ENCODE measurements at regions not wholly inside any gene's neighbourhood (a gene's known extent, or its start where the extent isn't known, plus 50 kb on each side); places are given as distances from the start of the nearest gene placed in this dataset.
"Not testable (repeated sequence)": the region's sequence is repeated elsewhere in the genome, so short reads cannot be mapped to it uniquely, and the experiment has no call there.

DNA sequence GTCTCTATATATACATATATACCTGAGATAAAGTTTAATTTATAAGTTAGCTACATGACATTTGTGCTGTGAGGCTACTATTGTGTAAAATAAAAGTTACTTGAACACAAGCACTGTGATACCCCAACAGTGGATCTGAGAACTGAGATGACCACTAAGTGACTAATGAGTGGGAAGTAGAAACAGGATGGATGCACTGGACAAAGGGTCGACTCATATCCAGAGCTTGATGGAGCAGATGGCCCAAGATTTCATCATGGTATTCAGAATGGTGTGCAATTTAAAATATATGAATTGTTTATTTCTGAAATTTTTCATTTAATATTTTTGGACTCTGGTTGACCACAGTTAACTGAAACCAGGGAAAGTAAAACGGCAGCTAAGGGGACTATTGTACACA lies 908.6 kb upstream of the MDGA2 start:
- DNase-seq (ENCODE audit: low spot score), result no peak

DNA sequence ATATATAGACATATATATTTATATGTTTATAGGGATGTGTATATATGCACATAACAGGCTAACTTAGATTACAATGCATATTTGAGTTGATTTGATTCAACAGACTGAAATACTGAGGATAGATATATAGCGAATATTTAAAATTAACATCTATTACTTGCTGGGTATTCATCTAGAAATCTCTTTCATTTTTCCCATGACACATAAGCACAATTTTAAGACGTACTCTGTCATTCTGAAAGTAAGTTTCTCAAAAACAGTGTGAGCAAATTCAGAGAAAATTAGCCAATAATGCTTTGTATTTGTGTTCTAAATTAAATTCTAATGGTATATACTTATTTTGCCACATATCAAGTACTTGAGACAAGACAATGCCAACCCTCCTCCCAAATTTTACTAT lies 907.5 kb upstream of the MDGA2 start:
- DNase-seq (ENCODE audit: low spot score), result no peak

DNA sequence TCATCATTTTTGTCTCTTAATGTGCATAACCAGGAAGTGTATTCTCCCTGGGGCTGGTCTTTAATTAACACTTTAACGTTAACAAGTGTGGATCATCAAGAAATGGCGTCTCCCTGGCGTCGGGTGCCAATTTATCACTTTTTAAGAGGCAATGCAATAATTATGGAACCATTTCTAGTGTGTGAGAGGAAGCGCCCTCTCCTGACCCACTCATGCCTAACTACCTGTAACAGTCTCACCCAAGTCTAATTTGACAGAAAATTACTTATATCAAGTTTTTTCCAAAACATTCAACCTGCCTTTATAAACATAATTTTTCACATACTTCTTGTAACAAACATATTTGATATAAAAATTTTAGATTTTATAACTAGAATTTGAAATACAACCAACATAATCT lies 905.3 kb upstream of the MDGA2 start:
- DNase-seq (ENCODE audit: low spot score), result no peak

DNA sequence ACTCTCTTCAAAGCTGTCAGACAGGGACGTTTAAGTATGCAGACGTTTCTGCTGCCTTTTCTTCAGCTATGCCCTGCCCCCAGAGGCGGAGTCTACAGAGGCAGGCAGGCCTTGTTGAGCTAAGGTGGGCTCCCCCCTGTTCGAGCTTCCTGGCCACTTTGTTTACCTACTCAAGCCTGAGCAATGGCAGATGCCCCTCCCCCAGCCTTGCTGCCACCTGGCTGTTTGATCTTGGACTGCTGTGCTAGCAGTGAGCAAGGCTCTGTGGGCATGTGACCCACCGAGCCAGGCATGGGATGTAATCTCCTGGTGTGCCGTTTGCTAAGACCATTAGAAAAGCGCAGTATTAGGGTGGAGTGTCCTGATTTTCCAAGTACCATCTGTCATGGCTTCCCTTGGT lies 900.4 kb upstream of the MDGA2 start:
- no peak for DNase-seq (ENCODE audit: low spot score)

DNA sequence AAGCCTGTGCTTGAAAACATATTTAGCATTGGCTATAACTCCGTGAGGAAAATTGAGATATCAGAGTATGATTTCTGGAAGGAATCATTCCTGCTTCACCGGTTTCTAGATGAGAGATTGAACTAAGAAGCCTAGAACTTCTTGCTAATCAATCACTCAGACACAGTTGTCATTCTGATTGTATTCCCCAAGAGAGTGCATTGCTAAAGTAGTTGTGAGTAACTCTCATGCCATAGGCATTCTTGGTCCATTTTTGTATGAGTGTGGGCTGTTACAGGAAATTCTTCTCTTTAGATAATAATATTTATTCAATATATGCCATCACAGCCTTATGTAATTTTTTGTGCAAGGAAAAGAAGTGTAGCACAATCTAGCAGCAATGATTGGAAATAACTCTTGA lies 893.3 kb upstream of the MDGA2 start:
- DNase-seq (ENCODE audit: low spot score), result no peak

DNA sequence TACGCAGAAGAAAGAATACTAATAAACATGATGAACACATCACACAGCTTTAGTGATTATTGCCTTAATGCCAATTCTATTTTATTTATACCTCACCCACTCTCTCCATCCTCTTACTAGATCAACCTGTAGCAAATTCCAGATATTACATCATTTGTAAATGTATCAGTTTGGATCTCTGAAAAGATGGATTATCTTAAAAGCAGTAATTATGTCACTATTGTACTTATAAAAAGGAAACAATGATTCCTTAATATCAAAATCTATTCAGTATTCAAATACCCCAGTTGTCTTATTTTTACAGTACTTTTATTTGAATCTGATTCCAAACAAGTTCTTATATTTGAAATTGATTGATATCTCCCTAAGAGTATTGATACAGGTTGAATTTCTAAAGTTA lies 892.8 kb upstream of the MDGA2 start:
- DNase-seq (ENCODE audit: low spot score), result no peak

DNA sequence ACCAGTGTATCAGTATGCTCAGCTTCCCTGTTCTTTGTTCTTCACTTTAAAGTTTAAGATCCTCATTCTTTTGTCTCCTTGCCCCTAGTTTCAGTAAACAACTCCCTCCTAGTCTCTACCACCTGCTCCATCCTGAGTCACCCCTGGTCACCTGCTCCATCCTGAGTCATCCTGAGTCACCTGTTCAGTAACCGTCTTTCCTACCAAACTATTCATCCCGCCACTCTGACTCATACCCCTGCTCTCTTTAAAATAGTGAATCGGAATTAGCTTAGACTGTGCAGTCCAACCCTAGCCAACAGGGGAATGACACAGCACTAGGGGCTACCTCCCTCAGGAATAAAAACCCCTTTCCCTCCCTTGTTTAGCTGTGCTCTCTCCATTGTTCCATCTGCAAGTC lies 888.1 kb upstream of the MDGA2 start:
- DNase-seq (ENCODE audit: low spot score), result no peak

DNA sequence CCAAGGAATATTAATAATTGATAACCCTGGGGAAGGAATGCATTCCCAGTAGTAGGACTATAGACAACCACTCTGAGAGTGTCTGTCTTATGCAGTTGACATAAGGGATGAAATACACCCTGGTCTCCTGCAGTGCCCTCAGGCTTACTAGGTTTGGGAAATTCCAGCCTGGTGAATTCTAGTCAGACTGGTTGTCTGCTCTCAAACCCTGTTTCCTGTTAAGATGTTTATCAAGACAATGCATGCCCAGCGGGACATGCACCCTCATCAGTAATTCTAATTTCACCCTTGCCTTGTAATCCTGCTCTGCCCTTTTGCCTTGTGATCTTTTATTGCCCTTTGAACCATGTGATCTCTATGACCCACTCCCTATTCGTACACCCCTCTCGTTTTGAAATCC lies 886.0 kb upstream of the MDGA2 start:
- DNase-seq (ENCODE audit: low spot score), result not testable (repeated sequence)

DNA sequence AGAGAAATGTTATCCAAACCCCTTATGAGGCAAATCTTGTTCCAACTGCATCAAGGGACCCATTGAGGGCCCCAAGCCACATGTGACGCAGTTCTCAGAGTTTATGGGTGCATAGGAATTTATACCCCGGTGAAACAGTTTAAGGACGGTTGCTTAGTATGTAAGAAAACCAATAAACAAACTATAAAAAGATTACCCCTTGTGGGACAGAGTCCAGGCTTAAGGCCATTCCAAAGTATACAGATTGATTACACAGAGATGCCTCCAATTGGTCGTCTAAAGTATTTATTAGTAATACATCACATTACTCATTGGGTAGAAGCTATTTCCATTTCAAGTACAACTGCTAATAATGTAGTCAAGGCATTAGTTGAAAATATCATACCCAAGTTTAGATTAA lies 885.0 kb upstream of the MDGA2 start:
- DNase-seq (ENCODE audit: low spot score), result no peak

DNA sequence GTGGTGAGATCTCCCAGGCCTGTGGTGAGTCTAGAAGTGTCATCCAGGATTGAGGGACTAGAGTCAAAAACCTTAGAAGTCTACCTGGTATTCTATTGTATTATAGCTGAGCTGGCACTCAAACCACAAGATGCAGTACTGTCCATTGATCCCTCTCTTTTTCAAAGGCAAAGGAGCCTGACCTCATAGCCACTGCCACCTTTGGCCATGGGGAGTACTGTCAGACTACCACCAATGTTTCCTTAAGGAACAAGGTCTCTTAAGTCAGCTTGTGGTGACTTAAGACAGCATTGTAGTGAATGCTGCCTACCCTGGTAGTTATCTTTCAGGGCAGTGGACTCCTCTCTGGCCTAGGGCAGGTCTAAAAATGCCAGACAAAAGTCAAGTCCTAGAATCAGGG lies 878.0 kb upstream of the MDGA2 start:
- no peak for DNase-seq (ENCODE audit: low spot score)

DNA sequence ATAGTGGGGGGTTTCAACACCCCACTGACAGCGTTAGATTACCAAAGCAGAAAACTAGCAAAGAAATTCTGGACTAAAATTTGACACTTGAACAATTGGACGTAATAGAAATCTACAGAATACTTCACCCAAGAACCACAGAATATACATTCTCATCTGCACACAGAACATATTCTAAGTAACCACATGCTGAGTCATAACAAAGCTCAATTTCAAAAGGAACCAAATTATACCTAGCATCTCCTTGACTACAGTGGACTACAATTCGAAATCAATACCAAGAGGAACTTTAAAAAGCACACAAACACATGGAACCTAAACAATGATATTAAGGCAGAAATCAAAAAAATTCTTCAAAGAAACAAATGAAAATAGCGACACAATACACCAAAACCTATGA lies 871.6 kb upstream of the MDGA2 start:
- DNase-seq (ENCODE audit: low spot score), result no peak

DNA sequence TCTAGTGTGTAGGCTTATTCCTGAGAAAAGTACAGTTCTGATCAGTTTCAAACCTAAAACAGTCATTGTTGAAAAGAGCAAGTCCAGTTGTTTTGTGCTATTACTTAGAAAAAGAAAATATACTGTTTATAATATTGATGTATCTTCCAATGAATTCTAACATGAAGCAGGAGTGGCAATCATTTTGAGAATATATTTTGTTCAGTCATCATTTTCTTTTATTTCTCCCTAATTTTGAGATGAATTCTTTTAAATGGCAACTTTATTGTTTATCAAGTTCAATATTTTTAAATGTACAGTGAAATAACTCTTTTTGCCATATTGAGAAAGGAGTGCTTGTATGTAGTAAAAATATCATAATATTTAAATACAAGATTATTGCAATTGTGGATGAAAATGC lies 862.2 kb upstream of the MDGA2 start:
- no peak for DNase-seq (ENCODE audit: low spot score)

DNA sequence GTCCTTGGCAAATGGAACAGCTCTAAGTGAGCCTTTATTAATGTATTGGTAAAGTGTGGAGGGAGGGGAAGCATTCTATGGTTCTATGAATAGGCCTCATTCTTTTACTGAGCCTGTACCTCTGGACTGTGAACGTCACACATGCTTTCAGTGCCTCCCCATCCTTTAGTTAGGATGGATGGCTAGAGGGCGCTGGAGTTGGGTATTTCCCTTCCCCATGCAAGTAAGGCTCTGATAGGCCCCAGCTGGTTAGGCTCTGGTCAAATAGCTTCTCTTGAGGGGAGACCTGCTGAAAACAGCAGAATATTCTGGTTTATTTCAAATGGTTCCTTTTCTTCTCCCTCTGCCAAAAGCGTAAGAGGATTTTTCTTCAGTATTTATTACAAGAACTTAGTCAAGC lies 860.9 kb upstream of the MDGA2 start:
- DNase-seq (ENCODE audit: low spot score), result no peak

DNA sequence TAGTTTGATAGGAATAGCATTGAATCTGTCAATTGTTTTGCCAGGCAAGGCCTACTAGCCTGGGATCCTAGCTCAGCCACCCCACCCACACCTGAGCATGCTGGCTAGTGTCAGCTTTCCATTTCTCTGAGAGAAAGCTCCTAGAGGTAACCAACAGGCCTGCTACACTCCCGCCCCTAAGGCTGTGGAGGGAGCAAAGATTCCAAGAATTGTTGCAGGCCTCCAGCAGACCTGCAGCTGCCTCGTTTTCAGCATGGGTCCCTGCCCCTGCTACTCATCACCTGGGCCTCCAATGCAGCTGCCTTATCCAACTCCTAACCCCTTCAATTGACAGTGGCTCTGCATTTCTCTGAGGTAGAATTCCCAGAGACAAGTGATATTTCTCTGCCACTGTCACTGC lies 852.4 kb upstream of the MDGA2 start:
- no peak for DNase-seq (ENCODE audit: low spot score)

DNA sequence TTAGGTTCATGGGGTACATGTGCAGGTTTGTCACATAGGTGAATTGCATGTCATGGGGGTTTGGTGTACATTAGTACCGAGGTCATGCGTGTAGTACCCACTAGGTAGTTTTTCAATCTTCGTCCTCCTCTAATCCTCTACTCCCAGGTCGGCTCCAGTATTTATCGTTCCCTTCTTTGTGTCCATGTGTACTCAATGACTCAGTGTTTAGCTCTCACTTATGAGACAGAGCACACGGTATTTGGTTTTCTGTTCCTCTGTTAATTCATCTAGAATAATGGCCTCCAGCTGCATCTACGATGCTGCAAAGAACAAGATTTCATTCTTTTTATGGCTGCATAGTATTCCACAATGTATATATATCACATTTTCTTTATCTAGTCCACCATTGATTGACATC lies 850.9 kb upstream of the MDGA2 start:
- DNase-seq (ENCODE audit: low spot score), result no peak

DNA sequence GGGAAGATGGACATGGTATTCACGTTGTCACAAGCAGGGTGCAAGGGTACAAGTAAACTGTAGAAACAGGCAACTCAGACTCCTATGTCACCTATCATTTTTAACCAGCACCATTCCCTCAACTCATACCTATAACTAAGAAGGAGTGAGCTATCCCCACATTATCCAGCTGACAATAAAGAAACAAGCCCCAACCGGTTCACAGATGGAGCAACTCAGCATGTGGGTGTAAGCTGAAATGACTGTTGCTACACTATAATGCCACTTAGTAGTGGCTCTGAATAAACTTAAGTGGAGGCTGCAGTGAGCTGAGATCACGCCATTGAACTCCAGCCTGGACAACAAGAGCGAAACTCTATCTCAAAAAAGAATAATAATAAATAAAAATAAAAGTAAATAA lies 829.5 kb upstream of the MDGA2 start:
- DNase-seq (ENCODE audit: low spot score), result peak; percentile 7

DNA sequence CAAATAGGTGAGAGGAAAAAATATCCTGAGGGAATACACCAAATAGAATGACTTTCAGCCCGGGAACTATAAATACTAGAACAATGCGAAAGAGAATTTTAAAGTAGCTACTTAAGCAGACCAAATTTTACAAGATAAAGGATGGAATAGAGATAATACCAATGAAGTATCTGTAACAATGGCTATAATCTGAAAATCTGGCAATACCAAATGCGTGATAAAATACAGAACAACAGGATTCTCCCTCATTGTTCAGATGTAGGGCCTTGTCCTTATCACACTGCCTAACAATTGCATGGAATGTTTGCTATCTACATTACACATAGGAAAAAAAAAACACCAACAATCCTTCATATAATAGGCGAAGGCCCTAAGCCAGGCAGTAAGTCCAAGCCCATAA lies 815.4 kb upstream of the MDGA2 start:
- no peak for DNase-seq (ENCODE audit: low spot score)

DNA sequence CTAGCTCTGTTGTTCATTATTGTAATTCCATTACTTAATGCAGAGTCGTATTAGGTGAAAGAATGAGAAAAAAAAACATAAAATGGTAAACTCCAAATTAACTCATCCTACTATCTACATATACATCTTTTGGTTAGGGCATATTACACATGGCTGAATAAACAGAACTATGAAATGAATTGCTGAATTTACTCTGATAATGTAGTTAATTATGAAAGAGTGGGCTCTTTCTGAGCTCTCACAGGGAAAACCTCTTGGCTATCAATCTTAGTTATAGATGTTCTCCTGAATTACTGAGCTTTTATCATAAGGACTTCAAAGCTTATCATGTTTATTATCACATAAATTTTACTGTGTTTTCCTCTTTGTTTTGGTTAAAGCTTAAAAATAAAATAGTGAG lies 798.5 kb upstream of the MDGA2 start:
- DNase-seq (ENCODE audit: low spot score), result no peak

DNA sequence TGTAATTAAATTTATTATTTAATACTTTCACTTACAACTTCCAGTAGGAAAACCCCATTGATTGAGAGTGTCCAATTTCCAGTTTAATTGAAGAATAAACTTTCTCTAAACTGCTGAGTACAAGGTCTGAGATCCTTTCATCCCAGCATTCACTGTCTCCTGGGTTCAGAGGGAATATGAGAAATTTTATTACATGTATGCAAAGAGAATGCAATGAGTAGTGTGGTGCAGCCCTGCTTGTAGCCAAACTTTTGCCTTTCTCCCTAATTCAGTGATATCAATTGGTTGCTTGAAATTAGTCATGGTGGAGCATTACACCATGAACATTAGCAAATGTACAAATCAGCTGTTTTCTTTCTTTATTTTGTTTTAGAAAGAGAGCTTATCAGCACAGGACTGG lies 780.6 kb upstream of the MDGA2 start:
- DNase-seq (ENCODE audit: low spot score), result no peak

DNA sequence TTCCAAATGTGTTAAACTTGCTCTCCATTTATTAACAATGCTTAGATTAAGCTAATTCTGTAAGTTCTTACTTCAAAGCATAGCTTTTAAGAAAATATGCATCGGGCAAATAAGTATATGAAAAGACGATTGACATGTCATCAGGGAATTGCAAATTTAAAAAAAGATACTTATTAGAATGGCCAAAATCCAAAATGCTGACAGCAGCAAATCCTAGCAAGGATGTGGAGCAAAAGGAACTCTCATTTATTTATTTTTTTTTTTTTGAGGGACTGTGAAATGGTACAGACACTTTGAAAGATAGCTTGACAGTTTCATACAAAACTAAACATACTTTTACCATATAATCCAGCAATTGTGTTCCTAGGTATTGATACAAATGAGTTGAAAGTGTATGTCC lies 779.5 kb upstream of the MDGA2 start:
- no peak for DNase-seq (ENCODE audit: low spot score)

DNA sequence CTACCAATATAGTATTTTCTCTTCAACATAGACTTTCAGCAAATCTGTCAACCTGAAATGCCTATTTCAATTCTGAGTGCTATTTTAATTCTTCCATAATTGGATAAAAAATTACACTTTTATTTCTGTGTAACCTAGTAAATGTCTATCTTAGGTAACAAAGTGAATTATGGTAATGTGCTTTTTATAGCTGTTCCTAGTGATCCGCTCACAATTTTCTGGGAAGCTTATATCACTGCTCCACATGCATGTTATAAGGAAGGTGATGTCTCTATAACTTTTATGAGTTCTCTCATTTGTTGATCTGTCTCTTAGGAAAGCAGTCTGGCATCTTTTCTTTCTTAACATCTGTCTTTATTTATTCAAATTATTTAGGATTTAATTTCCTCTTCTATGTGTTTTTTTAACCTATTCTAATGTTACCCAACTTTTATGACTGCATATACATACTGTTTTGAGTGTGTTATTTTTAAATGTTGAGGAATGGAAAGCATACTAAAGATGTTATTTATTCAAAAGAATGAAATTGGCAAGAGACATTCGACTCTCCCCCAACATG lies 777.1 kb upstream of the MDGA2 start:
- no peak for DNase-seq (ENCODE audit: low spot score)

DNA sequence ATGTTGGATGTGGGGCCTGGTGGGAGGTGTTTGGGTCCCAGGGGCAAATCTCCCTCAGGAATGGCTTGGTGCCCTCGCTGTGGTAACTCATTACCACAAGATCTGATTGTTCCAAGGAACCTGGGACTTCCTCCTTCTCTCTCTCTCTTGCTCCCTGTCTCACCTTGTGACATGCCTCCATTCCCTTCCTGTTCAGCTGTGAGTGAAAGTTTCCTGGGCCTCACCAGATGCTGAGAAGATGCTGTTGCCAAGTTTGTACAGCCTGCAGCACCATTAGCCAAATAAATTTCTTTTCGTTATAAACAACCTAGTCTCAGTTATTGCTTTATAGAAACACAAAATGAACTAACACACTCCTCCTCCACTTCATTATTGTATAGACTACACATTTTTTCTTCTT lies 759.8 kb upstream of the MDGA2 start:
- no peak for DNase-seq (ENCODE audit: low spot score)

DNA sequence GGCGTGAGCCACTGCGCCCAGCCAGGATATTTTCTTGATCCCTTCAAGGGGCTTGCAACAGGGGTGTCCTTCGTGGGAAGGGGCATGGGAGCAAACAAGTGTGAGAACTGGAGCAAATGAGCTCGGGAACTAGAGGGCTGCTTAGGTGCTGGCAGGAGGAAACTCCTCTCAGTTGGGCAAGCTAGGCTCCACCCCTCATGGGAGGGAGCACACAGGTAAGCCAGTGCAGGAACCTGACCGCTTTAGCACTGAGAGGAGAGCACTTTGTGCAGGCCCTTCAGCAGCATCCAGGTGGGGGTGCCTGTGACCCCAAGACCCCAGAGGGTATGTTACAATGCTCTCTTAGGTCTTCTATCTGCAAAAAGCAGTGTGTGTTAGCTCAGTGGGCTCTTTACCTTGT lies 755.4 kb upstream of the MDGA2 start:
- DNase-seq (ENCODE audit: low spot score), result no peak

DNA sequence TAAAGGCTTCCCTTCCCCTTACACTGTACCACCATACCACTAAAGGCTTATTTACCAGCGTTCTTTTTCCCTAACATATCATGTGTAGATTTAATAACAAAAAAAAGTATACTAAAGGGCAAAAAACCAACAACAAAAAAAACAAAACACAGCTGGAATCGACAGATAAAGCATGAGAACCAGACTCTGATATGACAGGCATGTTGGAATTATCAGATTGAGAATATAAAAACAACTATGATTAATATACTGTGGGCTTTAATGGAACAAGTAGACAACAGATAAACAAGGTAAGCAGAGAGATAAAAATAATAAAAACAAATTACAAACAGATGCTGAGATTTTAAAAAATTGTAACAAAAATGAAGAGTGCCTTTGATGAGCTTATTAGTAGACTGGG lies 754.1 kb upstream of the MDGA2 start:
- DNase-seq (ENCODE audit: low spot score), result no peak
